Pulmonary artery endothelial cell (primary cell): ENCODE measurements at regions not wholly inside any gene's neighbourhood (a gene's known extent, or its start where the extent isn't known, plus 50 kb on each side); places are given as distances from the start of the nearest gene placed in this dataset.
"Not testable (repeated sequence)": the region's sequence is repeated elsewhere in the genome, so short reads cannot be mapped to it uniquely, and the experiment has no call there.

Experiments used
- DNase-seq: peaks from one replicate; pipeline ENCODE4 v3.0.0-alpha.2; 2011; ENCODE audit warnings: low read depth, low spot score

GRCh38 chr2:234375176-234375880, 121.6 kb downstream of the ARL4C start:
- no peak for DNase-seq

GRCh38 chr2:234374736-234375135, 122.1 kb downstream of the ARL4C start:
- DNase-seq, result no peak

GRCh38 chr2:234374150-234374508, 122.8 kb downstream of the ARL4C start:
- DNase-seq, result no peak

GRCh38 chr2:234373481-234374149, 123.3 kb downstream of the ARL4C start:
- no peak for DNase-seq

GRCh38 chr2:234373060-234373459, 123.8 kb downstream of the ARL4C start:
- no peak for DNase-seq

- DNase-seq, result no peak
These were observed 124.4 kb downstream of the ARL4C start for GRCh38 chr2:234372506-234372905.

GRCh38 chr2:234368861-234369261, 128.0 kb downstream of the ARL4C start:
- no peak for DNase-seq

GRCh38 chr2:234366891-234367290, 130.0 kb downstream of the ARL4C start:
- DNase-seq, result no peak

- no peak for DNase-seq
These were observed 132.2 kb downstream of the ARL4C start for GRCh38 chr2:234364661-234365060.

GRCh38 chr2:234363647-234364294, 133.1 kb downstream of the ARL4C start:
- DNase-seq, result no peak

- no peak for DNase-seq
These were observed 133.8 kb downstream of the ARL4C start for GRCh38 chr2:234363011-234363487.

GRCh38 chr2:234360313-234360975, 136.4 kb downstream of the ARL4C start:
- not testable (repeated sequence) for DNase-seq

- no peak for DNase-seq
These were observed 139.2 kb downstream of the ARL4C start for GRCh38 chr2:234357666-234358065.

GRCh38 chr2:234355808-234356365, 141.0 kb downstream of the ARL4C start:
- DNase-seq, result no peak

- no peak for DNase-seq
These were observed 141.7 kb downstream of the ARL4C start for GRCh38 chr2:234355021-234355720.

GRCh38 chr2:234352270-234352669, 144.6 kb downstream of the ARL4C start:
- DNase-seq, result no peak

GRCh38 chr2:234351866-234352265, 145.0 kb downstream of the ARL4C start:
- not testable (repeated sequence) for DNase-seq

- DNase-seq, result no peak
These were observed 148.8 kb downstream of the ARL4C start for GRCh38 chr2:234348081-234348480.

GRCh38 chr2:234345921-234346320, 151.0 kb downstream of the ARL4C start:
- no peak for DNase-seq

- no peak for DNase-seq
These were observed 152.9 kb downstream of the ARL4C start for GRCh38 chr2:234344012-234344411.

GRCh38 chr2:234343372-234343771, 153.5 kb downstream of the ARL4C start:
- DNase-seq, result no peak
